ENCODE measurements at regions not wholly inside any gene's neighbourhood (a gene's known extent, or its start where the extent isn't known, plus 50 kb on each side); places are given as distances from the start of the nearest gene placed in this dataset.

GRCh38 chr18:61107113-61107512 is 226.1 kb upstream of the CDH20 start:
- no peak for DNase-seq
- Mint-ChIP-seq H3K36me3 (ENCODE audit: low read depth) (no peaks in the 10 kb centered on the region), H3K27me3 (no peaks in the 10 kb centered on the region), H3K9me3 (no peaks in the 10 kb centered on the region), H3K27ac (no peak overlapping the region), H3K4me3 (no peak overlapping the region), H3K4me1 (ENCODE audit: low read depth) (no peaks in the 10 kb centered on the region)
- ATAC-seq: no peak
- intact Hi-C loops (cut with micrococcal nuclease): no loop called here
- TF ChIP-seq CTCF (IDR thresholded peaks at IDR 0.05): no peak
- POLR2A ChIA-PET: no interaction called here
- CTCF ChIA-PET: no interaction called here

DNA sequence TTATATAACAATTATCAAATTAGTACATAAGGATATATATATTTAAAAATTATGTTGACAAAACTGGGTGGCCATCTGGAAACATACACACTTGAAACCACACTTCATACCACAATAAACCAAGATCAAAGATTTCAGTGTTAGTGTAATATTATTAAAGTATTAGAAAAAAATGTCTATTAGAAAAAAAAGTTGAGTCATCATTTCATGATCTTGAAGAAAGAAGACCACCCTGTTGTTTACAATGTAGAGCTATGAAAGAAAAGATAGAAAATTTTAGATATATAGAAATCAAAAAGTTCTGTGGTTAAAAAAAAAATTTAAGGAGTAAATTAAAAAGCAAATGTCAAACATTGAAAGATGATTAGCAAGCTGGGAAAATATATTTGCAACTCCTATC is 224.5 kb upstream of the CDH20 start:
- Mint-ChIP-seq H3K27ac (no peak overlapping the region), H3K9me3 (no peaks in the 10 kb centered on the region), H3K36me3 (ENCODE audit: low read depth) (no peaks in the 10 kb centered on the region), H3K4me1 (ENCODE audit: low read depth) (no peaks in the 10 kb centered on the region), H3K27me3 (no peaks in the 10 kb centered on the region), H3K4me3 (no peak overlapping the region)
- intact Hi-C loops (cut with micrococcal nuclease): no loop called here
- ChIA-PET CTCF (no interaction called here), POLR2A (no interaction called here)
- no peak for TF ChIP-seq CTCF (IDR thresholded peaks at IDR 0.05)
- no peak for ATAC-seq
- DNase-seq: no peak

- no peak for TF ChIP-seq CTCF (IDR thresholded peaks at IDR 0.05)
- Mint-ChIP-seq H3K4me1 (ENCODE audit: low read depth) (no peaks in the 10 kb centered on the region), H3K27ac (no peak overlapping the region), H3K27me3 (no peaks in the 10 kb centered on the region), H3K9me3 (peaks cover 2% of the 10 kb centered on the region), H3K4me3 (no peak overlapping the region), H3K36me3 (ENCODE audit: low read depth) (no peaks in the 10 kb centered on the region)
- DNase-seq (no peak), ATAC-seq (no peak)
- intact Hi-C loops (cut with micrococcal nuclease): no loop called here
- CTCF ChIA-PET: no interaction called here
- POLR2A ChIA-PET: no interaction called here
These were observed 209.9 kb upstream of the CDH20 start for GRCh38 chr18:61123309-61123708.

- POLR2A ChIA-PET: no interaction called here
- CTCF ChIA-PET: no interaction called here
- no peak for TF ChIP-seq CTCF (IDR thresholded peaks at IDR 0.05)
- H3K9me3 Mint-ChIP-seq: no peaks in the 10 kb centered on the region
- DNase-seq: no peak
- no peaks in the 10 kb centered on the region for H3K36me3 Mint-ChIP-seq (ENCODE audit: low read depth)
- no peak overlapping the region for H3K4me3 Mint-ChIP-seq
- no peaks in the 10 kb centered on the region for H3K4me1 Mint-ChIP-seq (ENCODE audit: low read depth)
- H3K27ac Mint-ChIP-seq: no peak overlapping the region
- H3K27me3 Mint-ChIP-seq: no peaks in the 10 kb centered on the region
- intact Hi-C loops (cut with micrococcal nuclease): no loop called here
- no peak for ATAC-seq
These were observed 205.3 kb upstream of the CDH20 start for GRCh38 chr18:61127714-61128467.

GRCh38 chr18:61129001-61129400 is 204.2 kb upstream of the CDH20 start:
- Mint-ChIP-seq H3K27me3 (no peaks in the 10 kb centered on the region), H3K36me3 (ENCODE audit: low read depth) (no peaks in the 10 kb centered on the region), H3K27ac (no peak overlapping the region), H3K4me1 (ENCODE audit: low read depth) (no peaks in the 10 kb centered on the region), H3K4me3 (no peak overlapping the region), H3K9me3 (no peaks in the 10 kb centered on the region)
- intact Hi-C loops (cut with micrococcal nuclease): no loop called here
- ChIA-PET CTCF (no interaction called here), POLR2A (no interaction called here)
- DNase-seq (no peak), ATAC-seq (no peak)
- no peak for TF ChIP-seq CTCF (IDR thresholded peaks at IDR 0.05)

Measured in activated CD8-positive, alpha-beta T cell treated with anti-CD3 and anti-CD28 coated beads for 36 hours (primary cell).